Thyroid gland (tissue), 4 donors: ENCODE measurements at regions not wholly inside any gene's neighbourhood (a gene's known extent, or its start where the extent isn't known, plus 50 kb on each side); places are given as distances from the start of the nearest gene placed in this dataset.

Experiments
- DNase-seq, 2 donors: peaks; one replicate each; pipeline ENCODE4 v3.0.0-alpha.2; 2019
- H3K27ac ChIP-seq, 3 donors: fragments of 200-600 bp; sonication (generic); 1 replicate in 2 of 3; 2 replicates in 1 of 3; pipeline ENCODE4 v1.5.1; 2016 to 2019; ENCODE audit warnings: mild to moderate bottlenecking in 1 of 3, moderate library complexity in 1 of 3
- H3K27me3 ChIP-seq: fragments of 200-600 bp; sonication (generic); one replicate; pipeline ENCODE4 v1.5.1; 2019
- H3K36me3 ChIP-seq, 2 donors: fragments of 200-600 bp; sonication (generic); one replicate each; pipeline ENCODE4 v1.5.1; 2016 to 2019
- H3K4me1 ChIP-seq, 2 donors: fragments of 200-600 bp; sonication (generic); one replicate each; pipeline ENCODE4 v1.5.1; 2017 to 2019
- H3K4me3 ChIP-seq, 3 donors: fragments of 200-600 bp; sonication (generic); replicated peaks in 1 of 3; 1 replicate in 2 of 3; 2 replicates in 1 of 3; pipeline ENCODE4 v1.5.1; 2016; ENCODE audit warnings: mild to moderate bottlenecking in 1 of 3
- H3K9me3 ChIP-seq: fragments of 200-600 bp; sonication (generic); one replicate; pipeline ENCODE4 v1.5.1; 2017
- CTCF ChIP-seq, 6 experiments: fragments of 200-600 bp in 3 of 6; fragments of 450-650 bp in 3 of 6; sonication (generic) in 3 of 6; IDR thresholded peaks; one replicate each; pipeline ENCODE4 v1.5.1; 2016 to 2019; ENCODE audit warnings: antibody characterized with exemption in 6 of 6, mild to moderate bottlenecking in 2 of 6, inconsistent platforms in 1 of 6, moderate library complexity in 1 of 6
- POLR2A ChIP-seq, 2 donors: fragments of 450-650 bp; IDR thresholded peaks; one replicate each; pipeline ENCODE4 v1.6.1; 2017; ENCODE audit warnings: antibody characterized with exemption in 2 of 2, mild to moderate bottlenecking in 2 of 2, moderate library complexity in 1 of 2
- WGBS, 2 donors: methylation state at CpG; one replicate each; pipeline ENCODE4 v1.1.5; 2017; 5-methylcytosine and 5-hydroxymethylcytosine counted together
- intact Hi-C: fragments of 100-400 bp; cut with DNase I; formaldehyde crosslinking; loops from one replicate; pipeline ENCODE4 v1.15.1; 2023

- no peak for TF ChIP-seq CTCF (IDR thresholded peaks at IDR 0.05)
- no peak for TF ChIP-seq POLR2A (IDR thresholded peaks at IDR 0.05)
- intact Hi-C loops = no loop called here
- 87 to 93% methylated on average over 4 of the region's 4 CpGs for WGBS, 2 donors
Observed at GRCh38 chr1:157236072-157236471, 97.9 kb upstream of the ETV3 start.

DNA sequence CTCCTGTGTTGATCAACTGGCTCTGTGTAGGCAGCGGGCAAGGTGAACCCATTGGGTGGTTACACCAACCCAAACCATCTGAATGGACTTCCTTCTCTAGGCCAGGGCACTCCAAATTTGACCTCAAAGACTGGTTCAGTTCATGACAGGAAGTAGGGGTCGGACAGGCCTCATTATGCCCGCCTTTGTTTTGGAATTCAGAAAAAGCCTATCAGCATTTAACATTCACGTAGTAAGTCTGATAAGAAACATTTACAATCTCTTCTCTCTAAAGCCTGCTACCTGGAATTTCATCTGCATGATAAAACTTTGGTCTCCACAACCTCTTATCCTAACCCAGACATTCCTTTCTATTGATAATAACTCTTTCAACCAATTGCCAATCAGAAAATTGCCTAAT, 97.1 kb upstream of the ETV3 start:
- Histone ChIP-seq H3K4me1 (no peaks in the 10 kb centered on the region), H3K27ac (no peak overlapping the region), H3K9me3 (no peaks in the 10 kb centered on the region), H3K36me3 (no peaks in the 10 kb centered on the region), H3K27me3 (no peaks in the 10 kb centered on the region), H3K4me3 (no peak overlapping the region)
- TF ChIP-seq POLR2A (IDR thresholded peaks at IDR 0.05) = no peak
- TF ChIP-seq CTCF (IDR thresholded peaks at IDR 0.05) = no peak
- WGBS, 2 donors = 81 to 86% methylated on average over 4 of the region's 4 CpGs
- DNase-seq = no peak
- intact Hi-C loops = no loop called here

More at GRCh38 chr1:157236072-157236471, 97.9 kb upstream of the ETV3 start:
- Histone ChIP-seq H3K27ac (no peak overlapping the region), H3K4me3 (no peak overlapping the region), H3K27me3 (no peaks in the 10 kb centered on the region), H3K9me3 (no peaks in the 10 kb centered on the region), H3K4me1 (no peaks in the 10 kb centered on the region), H3K36me3 (no peaks in the 10 kb centered on the region)
- DNase-seq = no peak

DNA sequence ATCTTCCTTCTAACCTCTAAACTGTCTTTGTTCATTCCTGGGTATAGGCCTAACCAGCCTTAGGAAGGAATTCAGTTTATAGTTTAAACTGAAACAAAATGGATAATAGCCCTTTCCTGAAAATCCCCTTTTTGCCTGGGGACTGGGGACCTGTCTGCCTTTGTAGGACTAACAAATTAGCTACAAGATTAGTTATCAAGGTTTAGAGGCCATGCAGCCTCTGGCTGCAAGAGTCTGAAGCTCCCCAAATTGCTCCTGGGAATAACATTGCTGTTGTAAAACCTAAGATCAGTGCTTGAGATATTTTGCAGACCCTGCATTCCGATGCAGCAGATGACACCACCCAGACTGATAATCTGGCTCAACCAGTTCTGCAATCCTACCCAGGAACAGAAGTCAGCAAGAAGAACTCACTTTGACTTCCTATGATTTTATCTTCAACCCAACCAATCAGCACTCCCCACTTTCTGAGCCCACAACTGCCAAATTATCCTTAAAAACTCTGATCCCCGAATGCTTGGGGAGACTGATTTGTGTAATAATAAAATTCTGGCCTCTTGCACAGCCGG, 96.6 kb upstream of the ETV3 start:
- intact Hi-C loops = no loop called here
- H3K4me3 ChIP-seq = no peak overlapping the region
- H3K4me1 ChIP-seq = no peaks in the 10 kb centered on the region
- no peak overlapping the region for H3K27ac ChIP-seq
- no peak for TF ChIP-seq POLR2A (IDR thresholded peaks at IDR 0.05)
- no peak for TF ChIP-seq CTCF (IDR thresholded peaks at IDR 0.05)
- H3K36me3 ChIP-seq = no peaks in the 10 kb centered on the region
- no peaks in the 10 kb centered on the region for H3K9me3 ChIP-seq
- 44 to 49% methylated on average over 3 of the region's 3 CpGs for WGBS, 2 donors
- no peak for DNase-seq
- H3K27me3 ChIP-seq = no peaks in the 10 kb centered on the region

GRCh38 chr1:157233131-157233530, 94.9 kb upstream of the ETV3 start:
- H3K4me1 ChIP-seq = no peaks in the 10 kb centered on the region
- H3K36me3 ChIP-seq = no peaks in the 10 kb centered on the region
- no peaks in the 10 kb centered on the region for H3K27me3 ChIP-seq
- intact Hi-C loops = no loop called here
- no peak overlapping the region for H3K4me3 ChIP-seq
- 60 to 65% methylated on average over 1 of the region's 1 CpG for WGBS, 2 donors
- DNase-seq = no peak
- H3K9me3 ChIP-seq = no peaks in the 10 kb centered on the region
- H3K27ac ChIP-seq = no peak overlapping the region
- TF ChIP-seq CTCF (IDR thresholded peaks at IDR 0.05) (no peak), POLR2A (IDR thresholded peaks at IDR 0.05) (no peak)

- Histone ChIP-seq H3K4me1 (no peaks in the 10 kb centered on the region), H3K27ac (no peak overlapping the region), H3K36me3 (no peaks in the 10 kb centered on the region), H3K9me3 (no peaks in the 10 kb centered on the region), H3K4me3 (no peak overlapping the region), H3K27me3 (no peaks in the 10 kb centered on the region)
- no peak for DNase-seq
- no peak for TF ChIP-seq CTCF (IDR thresholded peaks at IDR 0.05)
- TF ChIP-seq POLR2A (IDR thresholded peaks at IDR 0.05) = no peak
- intact Hi-C loops = no loop called here
- 58 to 73% methylated on average over 4 of the region's 4 CpGs for WGBS, 2 donors
Observed at GRCh38 chr1:157231846-157232525, 93.8 kb upstream of the ETV3 start.
